Gastrocnemius medialis (tissue), 4 donors: ENCODE measurements at regions not wholly inside any gene's neighbourhood (a gene's known extent, or its start where the extent isn't known, plus 50 kb on each side); places are given as distances from the start of the nearest gene placed in this dataset.

Source experiments
- ATAC-seq, 2 donors: fragments of 150-250 bp; one replicate each; pipeline ENCODE4 v1.9.1; 2016
- DNase-seq, 2 donors: peaks; one replicate each; pipeline ENCODE4 v3.0.0-alpha.2; 2019
- H3K27ac ChIP-seq, 4 donors: fragments of 200-600 bp; sonication (generic); 1 replicate in 1 of 4; 2 replicates in 3 of 4; pipeline ENCODE4 v1.5.1; 2016 to 2018; ENCODE audit warnings: mild to moderate bottlenecking in 2 of 4, moderate library complexity in 1 of 4
- H3K27me3 ChIP-seq, 3 donors: fragments of 200-600 bp; sonication (generic) in 2 of 3; 1 replicate in 1 of 3; 2 replicates in 2 of 3; pipeline versions ENCODE4 v1.5.1 to v1.6.0; 2016 to 2019; ENCODE audit warnings: mild to moderate bottlenecking in 1 of 3, moderate library complexity in 1 of 3
- H3K36me3 ChIP-seq, 2 donors: fragments of 200-600 bp; sonication (generic) in 1 of 2; one replicate each; pipeline ENCODE4 v1.5.1; 2017 to 2018
- H3K4me1 ChIP-seq, 2 donors: fragments of 200-600 bp; sonication (generic) in 1 of 2; one replicate each; pipeline ENCODE4 v1.5.1; 2016 to 2017; ENCODE audit warnings: mild to moderate bottlenecking in 2 of 2
- H3K4me3 ChIP-seq, 4 donors: fragments of 200-600 bp; sonication (generic) in 3 of 4; 1 replicate in 1 of 4; 2 replicates in 3 of 4; pipeline ENCODE4 v1.5.1; 2016 to 2019; ENCODE audit warnings: mild to moderate bottlenecking in 2 of 4
- H3K9me3 ChIP-seq, 3 donors: fragments of 200-600 bp; sonication (generic) in 2 of 3; 1 replicate in 1 of 3; 2 replicates in 2 of 3; pipeline ENCODE4 v1.5.1; 2016 to 2019
- CTCF ChIP-seq, 5 experiments: fragments of 450-650 bp in 3 of 5; fragments of 200-600 bp in 2 of 5; sonication (generic) in 2 of 5; IDR thresholded peaks in 4 of 5; conservative IDR thresholded peaks in 1 of 5; 1 replicate in 4 of 5; 2 replicates in 1 of 5; pipeline ENCODE4 v1.5.1; 2016 to 2019; ENCODE audit warnings: antibody characterized with exemption in 5 of 5, mild to moderate bottlenecking in 3 of 5, moderate library complexity in 3 of 5
- POLR2A ChIP-seq, 2 donors: fragments of 450-650 bp; IDR thresholded peaks; one replicate each; pipeline ENCODE4 v1.6.1; 2017; ENCODE audit warnings: antibody characterized with exemption in 2 of 2, mild to moderate bottlenecking in 2 of 2, moderate library complexity in 2 of 2
- in situ Hi-C, 4 donors: fragments of 200-750 bp; cut with MboI; loops; one replicate each; pipeline versions ENCODE4 v1.15.0 to v1.8.0; 2017; ENCODE audit warnings: low sequenced_read_pairs in 4 of 4
- intact Hi-C: fragments of 100-400 bp; cut with DNase I; formaldehyde crosslinking; loops from one replicate; pipeline ENCODE4 v1.15.1; 2023; ENCODE audit warnings: low total_unique reads

- Histone ChIP-seq H3K4me1 (no peaks in the 10 kb centered on the region), H3K27ac (no peak overlapping the region), H3K4me3 (no peak overlapping the region), H3K36me3 (no peaks in the 10 kb centered on the region), H3K27me3 (no peaks in the 10 kb centered on the region), H3K9me3 (no peaks in the 10 kb centered on the region)
- intact Hi-C loops, result no loop called here
- no peak for DNase-seq
- ATAC-seq, result no peak
- in situ Hi-C loops, result no loop called here
- TF ChIP-seq CTCF (IDR thresholded peaks at IDR 0.05 in 4 of 5, conservative IDR thresholded peaks at IDR 0.05 in 1 of 5), result no peak
- TF ChIP-seq POLR2A (IDR thresholded peaks at IDR 0.05), result no peak
Measured at GRCh38 chr2:147659051-147659450, 185.8 kb upstream of the ACVR2A start.

- Histone ChIP-seq H3K27me3 (no peaks in the 10 kb centered on the region), H3K36me3 (no peaks in the 10 kb centered on the region), H3K9me3 (no peaks in the 10 kb centered on the region), H3K27ac (no peak overlapping the region), H3K4me3 (no peak overlapping the region), H3K4me1 (no peaks in the 10 kb centered on the region)
- in situ Hi-C loops, result no loop called here
- TF ChIP-seq CTCF (IDR thresholded peaks at IDR 0.05 in 4 of 5, conservative IDR thresholded peaks at IDR 0.05 in 1 of 5), result no peak
- TF ChIP-seq POLR2A (IDR thresholded peaks at IDR 0.05), result no peak
- DNase-seq, result no peak
- intact Hi-C loops, result no loop called here
- no peak for ATAC-seq
Measured at GRCh38 chr2:147657086-147658000, 187.5 kb upstream of the ACVR2A start.

GRCh38 chr2:147649998-147650397 lies 194.8 kb upstream of the ACVR2A start:
- Histone ChIP-seq H3K4me3 (no peak overlapping the region), H3K36me3 (no peaks in the 10 kb centered on the region), H3K27me3 (no peaks in the 10 kb centered on the region), H3K9me3 (no peaks in the 10 kb centered on the region), H3K27ac (no peak overlapping the region), H3K4me1 (no peaks in the 10 kb centered on the region)
- in situ Hi-C loops (no loop called here), intact Hi-C loops (no loop called here)
- no peak for DNase-seq
- TF ChIP-seq CTCF (IDR thresholded peaks at IDR 0.05 in 4 of 5, conservative IDR thresholded peaks at IDR 0.05 in 1 of 5), result no peak
- TF ChIP-seq POLR2A (IDR thresholded peaks at IDR 0.05), result no peak
- ATAC-seq, result no peak

- ATAC-seq (no peak), DNase-seq (no peak)
- Histone ChIP-seq H3K27me3 (no peaks in the 10 kb centered on the region), H3K4me3 (no peak overlapping the region), H3K36me3 (no peaks in the 10 kb centered on the region), H3K9me3 (no peaks in the 10 kb centered on the region), H3K4me1 (no peaks in the 10 kb centered on the region), H3K27ac (no peak overlapping the region)
- intact Hi-C loops (no loop called here), in situ Hi-C loops (no loop called here)
- TF ChIP-seq CTCF (IDR thresholded peaks at IDR 0.05 in 4 of 5, conservative IDR thresholded peaks at IDR 0.05 in 1 of 5), result no peak
- no peak for TF ChIP-seq POLR2A (IDR thresholded peaks at IDR 0.05)
Measured at GRCh38 chr2:147649286-147649685, 195.5 kb upstream of the ACVR2A start.
